LNCaP clone FGC (cell line): ENCODE measurements at regions not wholly inside any gene's neighbourhood (a gene's known extent, or its start where the extent isn't known, plus 50 kb on each side); places are given as distances from the start of the nearest gene placed in this dataset.

Experiments
- DNase-seq: peaks from one replicate; pipeline ENCODE4 v3.0.0-alpha.2; 2011; ENCODE audit warnings: low read depth
- H3K4me3 ChIP-seq: 2 replicates; pipeline ENCODE4 v1.5.1; 2011; ENCODE audit warnings: mild to moderate bottlenecking, low read depth, low read length, control low read depth
- CTCF ChIP-seq: IDR thresholded peaks from 2 replicates; pipeline ENCODE4 v1.5.1; 2012; ENCODE audit warnings: mild to moderate bottlenecking; ENCODE audit not compliant: control insufficient read depth, insufficient read depth; ENCODE audit errors: extremely low read depth

GRCh38 chr5:142439207-142439860 lies 114.5 kb upstream of the SPRY4 start:
- no peak for TF ChIP-seq CTCF
- no peak overlapping the region for H3K4me3 ChIP-seq
- no peak for DNase-seq

- no peak for DNase-seq
- TF ChIP-seq CTCF: no peak
- no peak overlapping the region for H3K4me3 ChIP-seq
These were observed 113.8 kb upstream of the SPRY4 start for GRCh38 chr5:142438573-142438972.

- H3K4me3 ChIP-seq: no peak overlapping the region
- no peak for TF ChIP-seq CTCF
- DNase-seq: no peak
These were observed 112.7 kb upstream of the SPRY4 start for GRCh38 chr5:142437563-142437962.

- DNase-seq: no peak
- no peak overlapping the region for H3K4me3 ChIP-seq
- no peak for TF ChIP-seq CTCF
These were observed 110.7 kb upstream of the SPRY4 start for GRCh38 chr5:142435410-142436115.

- TF ChIP-seq CTCF: no peak
- no peak overlapping the region for H3K4me3 ChIP-seq
- DNase-seq: no peak
These were observed 109.4 kb upstream of the SPRY4 start for GRCh38 chr5:142434322-142434612.

- TF ChIP-seq CTCF: no peak
- no peak overlapping the region for H3K4me3 ChIP-seq
- DNase-seq: no peak
These were observed 108.9 kb upstream of the SPRY4 start for GRCh38 chr5:142433526-142434321.
